KMS-11 (cell line): ENCODE measurements at regions not wholly inside any gene's neighbourhood (a gene's known extent, or its start where the extent isn't known, plus 50 kb on each side); places are given as distances from the start of the nearest gene placed in this dataset.
A peak's percentile ranks its signal among the peaks of the same experiment; 100 is the strongest.

Experiments used
- H2AFZ ChIP-seq: fragments of 200-600 bp; sonication (generic); 2 replicates; pipeline ENCODE4 v1.6.1; 2016; ENCODE audit warnings: antibody characterized with exemption, mixed run types, low read depth
- H3K27ac ChIP-seq: fragments of 200-600 bp; sonication (generic); 2 replicates; pipeline ENCODE4 v1.6.1; 2016; ENCODE audit warnings: mild to moderate bottlenecking, mixed run types
- H3K27me3 ChIP-seq: fragments of 200-600 bp; sonication (generic); 2 replicates; pipeline ENCODE4 v1.6.1; 2017; ENCODE audit warnings: mild to moderate bottlenecking, low read depth, mixed run types, moderate library complexity; ENCODE audit not compliant: insufficient read depth
- H3K36me3 ChIP-seq: fragments of 200-600 bp; sonication (generic); 2 replicates; pipeline ENCODE4 v1.6.1; 2017; ENCODE audit warnings: mild to moderate bottlenecking, mixed run types; ENCODE audit not compliant: insufficient read depth
- H3K4me1 ChIP-seq: fragments of 200-600 bp; sonication (generic); 2 replicates; pipeline ENCODE4 v1.6.1; 2016; ENCODE audit warnings: mild to moderate bottlenecking, low read depth, mixed run types; ENCODE audit not compliant: poor library complexity, severe bottlenecking
- H3K4me2 ChIP-seq: fragments of 200-600 bp; sonication (generic); 2 replicates; pipeline ENCODE4 v1.7.0; 2016; ENCODE audit warnings: mild to moderate bottlenecking, mixed run types
- H3K4me3 ChIP-seq: fragments of 200-600 bp; sonication (generic); IDR thresholded peaks from 2 replicates; pipeline ENCODE4 v1.6.1; 2017; ENCODE audit warnings: low read depth, low read length, mixed read lengths; ENCODE audit not compliant: insufficient read depth
- H3K79me2 ChIP-seq: fragments of 200-600 bp; sonication (generic); 2 replicates; pipeline ENCODE4 v1.6.1; 2016; ENCODE audit warnings: low read depth, mixed run types; ENCODE audit not compliant: insufficient read depth
- H3K9ac ChIP-seq: fragments of 200-600 bp; sonication (generic); 2 replicates; pipeline ENCODE4 v1.6.1; 2016; ENCODE audit warnings: mild to moderate bottlenecking, mixed run types
- H4K20me1 ChIP-seq: fragments of 200-600 bp; sonication (generic); 2 replicates; pipeline ENCODE4 v1.6.1; 2016; ENCODE audit warnings: mild to moderate bottlenecking, mixed run types; ENCODE audit not compliant: insufficient read depth
- CTCF ChIP-seq: fragments of 200-600 bp; sonication (generic); conservative IDR thresholded peaks from 2 replicates; pipeline ENCODE4 v1.6.1; 2017; ENCODE audit warnings: low read depth, mild to moderate bottlenecking, antibody characterized with exemption, low read length, moderate library complexity, mixed read lengths

- Histone ChIP-seq H4K20me1 (no peaks in the 10 kb centered on the region), H3K9ac (no peak overlapping the region), H3K4me2 (no peak overlapping the region), H3K27ac (no peak overlapping the region), H3K27me3 (no peaks in the 10 kb centered on the region), H3K79me2 (no peaks in the 10 kb centered on the region), H3K4me1 (peaks cover 62% of the 10 kb centered on the region), H2AFZ (no peak overlapping the region), H3K4me3 (no peak overlapping the region), H3K36me3 (no peaks in the 10 kb centered on the region)
- no peak for TF ChIP-seq CTCF
These were observed 186.6 kb upstream of the MEF2C start for GRCh38 chr5:89069591-89069990.

GRCh38 chr5:89067362-89067761, 184.4 kb upstream of the MEF2C start:
- no peak for TF ChIP-seq CTCF
- H3K9ac ChIP-seq = no peak overlapping the region
- no peaks in the 10 kb centered on the region for H3K36me3 ChIP-seq

GRCh38 chr5:89065919-89066318, 182.9 kb upstream of the MEF2C start:
- peak overlapping the region; percentile 70 for H2AFZ ChIP-seq
- H3K9ac ChIP-seq = peak overlapping the region; percentile 12; the same call in 1 of the 2 replicates
- H3K27ac ChIP-seq = peak overlapping the region; percentile 55

More at GRCh38 chr5:89067362-89067761, 184.4 kb upstream of the MEF2C start:
- no peaks in the 10 kb centered on the region for H3K27me3 ChIP-seq
- no peak overlapping the region for H3K4me3 ChIP-seq
- no peak overlapping the region for H2AFZ ChIP-seq
- H4K20me1 ChIP-seq = no peaks in the 10 kb centered on the region
- H3K79me2 ChIP-seq = no peaks in the 10 kb centered on the region
- H3K27ac ChIP-seq = no peak overlapping the region
- peaks cover 78% of the 10 kb centered on the region for H3K4me1 ChIP-seq
- H3K4me2 ChIP-seq = no peak overlapping the region

GRCh38 chr5:89064736-89065135, 181.8 kb upstream of the MEF2C start:
- H3K27me3 ChIP-seq = no peaks in the 10 kb centered on the region
- H2AFZ ChIP-seq = no peak overlapping the region
- H3K4me2 ChIP-seq = peak overlapping the region; percentile 66; the same call in 1 of the 2 replicates
- H3K4me3 ChIP-seq = no peak overlapping the region
- peaks cover 51% of the 10 kb centered on the region for H3K4me1 ChIP-seq
- H3K36me3 ChIP-seq = no peaks in the 10 kb centered on the region
- no peaks in the 10 kb centered on the region for H3K79me2 ChIP-seq
- no peaks in the 10 kb centered on the region for H4K20me1 ChIP-seq
- no peak overlapping the region for H3K9ac ChIP-seq
- TF ChIP-seq CTCF = no peak
- no peak overlapping the region for H3K27ac ChIP-seq

More at GRCh38 chr5:89065919-89066318, 182.9 kb upstream of the MEF2C start:
- TF ChIP-seq CTCF = no peak
- Histone ChIP-seq H3K4me1 (peaks cover 63% of the 10 kb centered on the region), H4K20me1 (no peaks in the 10 kb centered on the region), H3K27me3 (no peaks in the 10 kb centered on the region), H3K4me3 (no peak overlapping the region), H3K36me3 (no peaks in the 10 kb centered on the region), H3K79me2 (no peaks in the 10 kb centered on the region), H3K4me2 (peak overlapping the region; percentile 66)
